NOMO-1 treated with DMSO at 0.1 percent for 48 hours (cell line): ENCODE measurements at regions not wholly inside any gene's neighbourhood (a gene's known extent, or its start where the extent isn't known, plus 50 kb on each side); places are given as distances from the start of the nearest gene placed in this dataset.

Source experiments
- DNase-seq: peaks from one replicate; lab custom pipeline; 2025; ENCODE audit not compliant: unreplicated experiment; lab: John Stamatoyannopoulos, UW

GRCh38 chr16:5480431-5481195 is 383.0 kb upstream of the EEF2KMT start:
- DNase-seq = no peak

- no peak for DNase-seq
Measured at GRCh38 chr16:5479926-5480325, 382.3 kb upstream of the EEF2KMT start.

GRCh38 chr16:5478036-5478435 is 380.4 kb upstream of the EEF2KMT start:
- no peak for DNase-seq

GRCh38 chr16:5477251-5477650 is 379.7 kb upstream of the EEF2KMT start:
- DNase-seq = no peak

GRCh38 chr16:5472552-5472951 is 375.0 kb upstream of the EEF2KMT start:
- no peak for DNase-seq

- no peak for DNase-seq
Measured at GRCh38 chr16:5468488-5468887, 370.9 kb upstream of the EEF2KMT start.

- DNase-seq = no peak
Measured at GRCh38 chr16:5467552-5467951, 370.0 kb upstream of the EEF2KMT start.

- no peak for DNase-seq
Measured at GRCh38 chr16:5466551-5466950, 369.0 kb upstream of the EEF2KMT start.

GRCh38 chr16:5465714-5466113 is 368.1 kb upstream of the EEF2KMT start:
- no peak for DNase-seq

- no peak for DNase-seq
Measured at GRCh38 chr16:5463820-5464219, 366.2 kb upstream of the EEF2KMT start.

GRCh38 chr16:5461574-5461973 is 364.0 kb upstream of the EEF2KMT start:
- no peak for DNase-seq

- no peak for DNase-seq
Measured at GRCh38 chr16:5461141-5461540, 363.5 kb upstream of the EEF2KMT start.

- no peak for DNase-seq
Measured at GRCh38 chr16:5460701-5461100, 363.1 kb upstream of the EEF2KMT start.

GRCh38 chr16:5459863-5460262 is 362.3 kb upstream of the EEF2KMT start:
- no peak for DNase-seq

GRCh38 chr16:5455110-5455509 is 357.5 kb upstream of the EEF2KMT start:
- DNase-seq = no peak

GRCh38 chr16:5454349-5454748 is 356.8 kb upstream of the EEF2KMT start:
- DNase-seq = no peak

- no peak for DNase-seq
Measured at GRCh38 chr16:5451641-5452040, 354.0 kb upstream of the EEF2KMT start.

GRCh38 chr16:5450409-5451104 is 353.0 kb upstream of the EEF2KMT start:
- no peak for DNase-seq

GRCh38 chr16:5449901-5450300 is 352.3 kb upstream of the EEF2KMT start:
- DNase-seq = no peak

GRCh38 chr16:5448798-5449197 is 351.2 kb upstream of the EEF2KMT start:
- no peak for DNase-seq

GRCh38 chr16:5447734-5448133 is 350.1 kb upstream of the EEF2KMT start:
- DNase-seq = no peak

- DNase-seq = no peak
Measured at GRCh38 chr16:5446623-5447240, 349.1 kb upstream of the EEF2KMT start.
